ENCODE measurements at regions not wholly inside any gene's neighbourhood (a gene's known extent, or its start where the extent isn't known, plus 50 kb on each side); places are given as distances from the start of the nearest gene placed in this dataset.

DNA sequence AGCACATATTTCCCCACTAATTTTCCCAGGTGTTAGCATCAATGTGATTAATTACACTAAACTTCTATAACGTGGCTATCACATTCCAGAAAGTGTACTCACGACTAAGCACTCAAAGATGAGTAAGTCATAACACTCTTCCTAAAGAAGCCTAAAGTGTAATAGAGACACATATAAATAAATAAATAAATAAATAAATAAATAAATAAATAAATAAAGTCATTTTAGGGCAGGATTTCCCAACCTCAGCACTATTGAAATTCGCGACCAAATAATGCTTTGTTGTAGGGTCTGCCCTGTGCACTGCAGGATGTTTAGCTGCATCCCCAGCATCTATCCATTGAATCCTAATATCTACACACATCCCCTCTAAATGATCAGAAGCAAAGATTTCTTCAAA, 390.9 kb downstream of the CDH7 start:
- no peak for DNase-seq (ENCODE audit: low spot score)

DNA sequence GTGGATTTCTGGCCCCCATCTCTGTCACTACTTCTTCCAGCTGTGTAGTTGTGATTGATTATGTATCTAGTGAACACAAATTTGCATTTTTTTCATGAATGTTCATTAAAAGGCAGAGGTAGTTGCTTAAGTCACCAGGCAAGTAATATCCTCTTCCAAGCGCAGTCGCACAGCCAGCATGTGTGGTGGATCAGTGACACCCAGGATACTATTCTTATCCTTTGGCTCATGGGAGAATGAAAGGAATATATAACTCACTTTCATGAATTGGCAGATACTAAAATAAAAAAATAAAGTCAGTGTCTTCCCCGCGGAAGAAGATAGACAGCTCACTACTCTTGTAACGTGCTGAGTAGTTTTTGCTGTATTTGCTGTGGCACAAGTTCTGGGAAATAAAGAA, 387.8 kb downstream of the CDH7 start:
- no peak for DNase-seq (ENCODE audit: low spot score)

DNA sequence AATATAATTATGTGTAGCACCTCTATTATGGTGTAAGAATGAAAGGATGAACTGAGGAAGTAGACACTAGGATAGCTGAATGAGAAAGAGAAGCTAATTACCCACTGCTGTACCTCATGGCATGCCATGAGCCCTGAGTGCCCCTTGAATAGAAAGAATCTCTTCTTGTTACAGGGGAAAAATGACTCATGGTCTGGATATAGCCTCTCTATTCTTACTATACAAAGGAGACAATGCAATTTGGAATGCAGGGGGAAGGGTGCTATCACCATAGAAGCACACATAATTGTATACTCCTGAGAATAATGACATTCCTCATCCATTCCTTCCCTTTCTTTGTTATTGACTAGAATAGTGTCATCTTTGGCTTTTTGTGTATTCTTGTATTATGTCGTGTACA, 385.2 kb downstream of the CDH7 start:
- no peak for DNase-seq (ENCODE audit: low spot score)

DNA sequence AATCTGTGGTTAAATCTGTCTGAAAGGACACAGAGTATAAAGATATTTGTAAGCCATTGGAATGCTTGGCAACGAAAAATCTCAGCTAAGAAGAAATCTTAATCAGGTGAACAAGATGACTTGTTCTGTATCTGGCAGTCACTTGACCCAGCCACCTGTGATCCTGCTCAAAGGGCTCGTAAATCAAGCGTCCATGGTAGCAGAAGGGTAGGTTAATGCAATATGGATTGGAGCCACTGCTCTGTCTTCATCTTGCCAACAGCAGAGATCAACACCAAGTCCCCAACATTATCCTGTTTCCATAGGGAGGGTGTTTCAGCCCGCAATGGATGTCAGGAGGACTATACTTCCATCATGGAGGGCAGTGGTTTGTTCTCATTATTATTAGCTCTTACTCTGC, 378.4 kb downstream of the CDH7 start:
- DNase-seq (ENCODE audit: low spot score): no peak

DNA sequence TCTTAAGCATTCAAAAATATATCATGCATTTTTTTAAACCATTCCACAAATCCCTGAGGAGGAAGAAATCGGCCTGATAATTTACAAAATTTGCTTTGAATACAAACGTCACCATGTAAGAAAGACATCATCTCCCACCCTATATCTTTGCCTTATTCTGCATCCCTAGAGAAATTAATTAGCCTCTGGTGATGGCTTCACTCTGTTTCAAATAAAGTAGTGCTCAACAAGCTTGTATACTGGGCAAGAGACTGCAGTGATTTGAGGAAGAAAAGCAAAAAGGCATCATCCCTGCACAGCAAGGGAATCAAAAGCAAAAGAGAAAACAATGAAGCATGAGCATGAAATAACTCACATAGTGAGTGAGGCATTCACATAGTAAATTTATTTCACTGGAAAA, 375.5 kb downstream of the CDH7 start:
- DNase-seq (ENCODE audit: low spot score): no peak

DNA sequence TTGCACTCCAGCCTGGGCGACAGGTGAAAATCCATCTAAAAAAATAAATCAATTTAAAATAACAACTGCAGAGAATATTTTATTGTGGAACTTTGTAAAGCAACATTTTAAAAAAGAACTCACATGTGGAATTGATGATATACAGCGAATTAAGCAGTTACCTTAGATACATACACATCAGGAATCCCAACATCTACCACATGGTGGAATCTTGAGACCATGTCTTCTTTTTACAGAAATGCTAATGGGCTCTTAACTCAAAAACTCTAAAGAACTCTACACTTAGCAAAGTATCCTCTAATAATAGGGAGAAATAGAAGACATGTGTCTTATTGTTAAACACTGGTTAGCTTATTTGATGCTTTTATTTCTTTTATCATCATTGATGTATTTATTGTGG, 373.6 kb downstream of the CDH7 start:
- DNase-seq (ENCODE audit: low spot score): no peak

DNA sequence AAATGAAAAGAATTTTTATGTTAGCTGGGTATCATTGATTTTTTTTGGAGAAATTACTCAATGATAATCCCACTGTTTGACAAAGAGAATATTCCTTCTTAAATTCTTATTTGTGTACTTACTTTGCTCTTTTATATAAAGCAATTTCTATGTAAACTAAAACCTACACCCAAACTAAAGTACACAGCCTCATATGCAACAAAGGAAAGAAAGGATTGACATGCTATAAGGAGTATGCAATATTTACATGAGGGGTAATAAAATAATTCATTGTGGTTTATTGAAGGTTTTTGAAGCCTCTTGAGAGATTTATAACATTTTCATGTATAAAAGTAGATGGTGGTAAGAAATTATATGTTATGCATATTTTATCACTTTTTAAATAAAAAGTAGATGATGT, 368.5 kb downstream of the CDH7 start:
- no peak for DNase-seq (ENCODE audit: low spot score)

DNA sequence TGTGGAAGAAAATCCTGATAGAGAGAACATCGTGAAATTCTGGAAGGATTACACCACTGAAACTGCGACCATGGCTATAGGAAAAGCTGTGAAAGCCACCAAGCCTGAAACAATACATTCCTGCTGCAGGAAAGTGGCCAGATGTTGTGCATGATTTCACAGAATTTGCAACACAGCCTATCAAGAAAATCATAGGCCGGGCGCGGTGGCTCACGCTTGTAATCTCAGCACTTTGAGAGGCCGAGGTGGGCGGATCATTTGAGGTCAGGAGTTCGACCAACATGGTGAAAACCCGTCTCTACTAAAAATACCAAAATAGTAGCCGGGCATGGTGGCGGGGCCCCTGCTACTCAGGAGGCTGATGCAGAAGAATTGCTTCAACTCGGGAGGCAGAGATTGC, 360.2 kb downstream of the CDH7 start:
- no peak for DNase-seq (ENCODE audit: low spot score)

DNA sequence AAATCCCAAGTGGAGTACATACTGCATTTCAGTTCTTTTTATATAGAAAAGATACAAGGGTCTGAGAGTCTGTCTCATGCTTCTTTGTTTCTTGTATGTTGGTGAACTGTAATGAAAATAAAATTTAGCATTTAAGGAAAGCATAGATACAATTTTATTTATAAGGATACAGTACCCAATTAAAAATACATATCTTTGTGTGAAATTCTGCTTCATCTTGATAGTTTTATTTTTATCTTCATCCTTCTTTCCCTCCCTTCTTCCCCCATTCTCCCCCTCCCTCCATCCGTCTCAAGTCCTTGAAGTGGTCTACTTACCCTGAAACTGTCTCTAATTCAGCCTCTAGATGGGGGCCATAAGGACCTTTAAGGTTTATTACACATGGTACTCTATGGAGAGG, 359.8 kb downstream of the CDH7 start:
- DNase-seq (ENCODE audit: low spot score): no peak

DNA sequence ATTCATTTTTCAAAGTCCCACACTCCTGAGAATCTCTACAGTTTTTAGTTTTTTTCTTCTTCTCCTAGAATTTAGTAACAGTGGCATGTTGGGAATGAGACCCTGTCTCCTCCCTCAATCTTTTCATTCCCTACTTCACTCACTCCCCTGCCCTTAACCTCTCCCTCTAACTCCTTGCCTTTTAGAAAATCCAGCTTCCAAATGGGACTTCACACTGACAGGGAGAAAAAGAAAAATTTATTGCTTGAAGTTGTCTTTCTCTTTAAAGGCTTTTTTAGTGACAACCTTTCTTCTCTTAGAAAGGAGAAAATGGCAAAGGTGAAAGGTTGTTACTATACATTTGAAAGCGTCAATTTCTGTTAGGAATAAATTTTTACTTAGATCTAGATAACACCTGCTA, 359.2 kb downstream of the CDH7 start:
- DNase-seq (ENCODE audit: low spot score): no peak

DNA sequence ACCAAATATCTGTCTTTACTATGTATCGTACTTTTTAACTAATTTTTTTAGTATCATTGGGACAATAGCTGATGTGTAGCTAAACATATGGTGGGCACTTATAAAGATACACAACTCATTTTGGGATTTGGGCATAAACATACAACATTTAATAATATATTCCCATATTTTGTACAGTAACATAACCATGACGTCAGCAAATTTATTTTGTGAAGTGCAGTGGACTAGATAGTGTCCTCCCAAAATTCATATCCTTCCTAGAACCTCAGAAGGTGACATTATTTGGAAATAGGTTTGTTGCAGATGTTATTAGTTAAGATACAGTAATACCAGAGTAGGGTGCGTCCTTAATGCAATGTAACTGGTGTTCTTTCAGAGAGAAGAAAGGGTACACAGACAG, 356.7 kb downstream of the CDH7 start:
- DNase-seq (ENCODE audit: low spot score): no peak

DNA sequence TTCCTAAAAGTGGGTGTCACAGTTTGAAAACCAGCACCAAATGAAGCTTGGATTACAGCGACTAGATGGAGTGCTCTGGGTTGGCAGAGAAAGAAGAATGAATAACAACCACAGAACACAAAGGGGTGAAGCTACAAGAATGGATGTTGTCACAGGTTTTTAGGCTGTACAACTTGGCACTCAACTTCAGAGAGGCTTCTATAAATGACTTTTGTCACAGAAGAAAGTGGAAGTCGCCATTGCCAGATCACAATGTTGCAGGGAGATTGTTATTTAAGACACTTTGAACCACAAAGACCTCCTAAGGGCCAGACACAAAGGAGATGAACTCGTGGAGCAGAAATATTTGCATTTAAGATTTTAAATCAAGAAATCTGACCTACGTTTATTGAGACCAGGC, 354.2 kb downstream of the CDH7 start:
- DNase-seq (ENCODE audit: low spot score): no peak

DNA sequence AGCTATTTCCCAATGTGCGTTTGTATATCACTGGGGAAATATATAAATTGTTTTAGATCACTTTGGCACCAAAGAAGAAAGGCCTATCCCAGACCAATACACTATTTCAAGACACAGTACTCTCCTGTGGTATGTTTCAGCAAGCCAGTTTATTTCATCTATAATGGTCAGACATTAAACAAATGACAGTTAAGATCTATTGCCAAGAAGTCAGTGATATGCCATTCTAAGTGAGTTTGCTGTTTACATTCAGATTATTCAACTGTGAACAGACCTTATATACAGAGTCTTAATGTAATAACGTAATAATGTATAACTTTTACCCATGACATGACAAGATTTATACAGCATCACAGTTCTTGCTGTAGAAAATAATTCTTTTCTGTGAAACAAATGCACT, 352.7 kb downstream of the CDH7 start:
- DNase-seq (ENCODE audit: low spot score): no peak

DNA sequence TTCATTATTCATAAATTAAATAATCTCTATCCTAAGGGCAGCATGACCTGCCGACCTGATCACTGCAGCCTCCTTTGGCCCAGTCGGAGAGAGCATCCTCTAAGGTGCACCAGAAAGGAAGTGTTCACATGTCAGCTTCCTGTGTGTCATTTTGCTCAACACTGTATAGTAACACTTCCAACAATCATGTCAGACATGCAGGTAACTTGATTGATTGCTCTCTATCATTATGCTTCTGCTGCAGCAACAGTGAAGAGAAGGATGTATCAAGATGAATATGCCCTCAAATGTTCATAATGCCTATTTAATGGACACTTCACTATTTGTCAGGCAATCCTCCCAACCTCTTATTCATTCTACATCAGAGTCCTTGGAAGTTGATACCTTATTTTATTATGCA, 332.3 kb downstream of the CDH7 start:
- DNase-seq (ENCODE audit: low spot score): no peak

DNA sequence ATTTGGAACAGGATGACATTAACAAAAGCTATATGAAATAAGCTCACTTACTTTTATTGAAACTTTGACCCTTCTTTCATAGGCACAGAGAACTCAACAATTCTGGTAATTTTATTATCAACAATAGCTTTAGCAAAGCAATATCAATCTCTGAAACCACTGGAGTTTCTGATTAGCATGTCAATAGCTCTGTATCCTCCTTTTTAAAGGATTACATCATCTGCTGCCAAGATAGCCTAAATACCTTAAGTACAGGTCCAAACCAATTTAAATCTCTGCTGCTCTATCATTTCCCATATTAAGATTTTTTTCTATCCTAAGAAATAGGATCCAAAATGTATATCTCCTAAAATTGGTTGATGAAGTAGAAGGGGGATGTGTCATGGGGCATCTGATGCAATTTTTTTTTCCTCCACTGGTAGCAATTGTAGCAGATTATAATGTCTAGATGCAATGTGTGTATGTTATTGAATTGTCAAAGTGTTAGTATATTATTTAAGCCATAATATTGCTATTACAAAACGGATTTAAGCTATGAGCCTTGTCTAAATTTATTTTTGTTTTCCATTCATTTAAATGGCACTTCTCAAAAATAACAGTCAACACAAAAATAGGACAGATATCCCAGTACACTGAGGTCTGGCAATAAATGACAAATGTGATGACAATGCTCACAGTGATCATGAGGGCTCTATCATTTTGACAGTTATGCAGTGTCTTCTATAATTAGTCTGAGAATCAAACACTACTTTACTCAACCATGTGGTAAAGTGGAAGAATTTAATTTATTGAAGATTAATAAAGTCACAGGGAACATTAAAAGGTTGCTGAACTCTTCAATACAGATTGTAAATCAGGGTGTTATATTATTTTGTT, 328.4 kb downstream of the CDH7 start:
- no peak for DNase-seq (ENCODE audit: low spot score)

DNA sequence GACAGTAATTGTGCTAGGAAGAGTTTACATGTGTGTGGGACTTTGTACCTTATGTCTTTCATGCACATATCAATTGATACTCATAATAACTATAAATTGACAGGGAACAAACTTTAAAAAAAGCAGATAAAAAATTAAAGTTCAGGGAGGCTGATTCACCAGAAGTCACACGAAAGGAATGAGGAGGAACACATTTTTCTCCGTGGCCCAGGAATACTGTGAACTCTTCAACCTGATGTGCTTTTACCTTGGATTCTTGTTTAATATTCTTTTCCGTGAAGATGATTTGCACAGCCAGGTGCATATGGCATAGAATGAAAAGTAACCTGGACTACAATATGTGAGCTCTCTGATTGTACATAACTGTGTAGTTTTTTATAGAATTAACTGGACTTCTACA, 326.3 kb downstream of the CDH7 start:
- no peak for DNase-seq (ENCODE audit: low spot score)

DNA sequence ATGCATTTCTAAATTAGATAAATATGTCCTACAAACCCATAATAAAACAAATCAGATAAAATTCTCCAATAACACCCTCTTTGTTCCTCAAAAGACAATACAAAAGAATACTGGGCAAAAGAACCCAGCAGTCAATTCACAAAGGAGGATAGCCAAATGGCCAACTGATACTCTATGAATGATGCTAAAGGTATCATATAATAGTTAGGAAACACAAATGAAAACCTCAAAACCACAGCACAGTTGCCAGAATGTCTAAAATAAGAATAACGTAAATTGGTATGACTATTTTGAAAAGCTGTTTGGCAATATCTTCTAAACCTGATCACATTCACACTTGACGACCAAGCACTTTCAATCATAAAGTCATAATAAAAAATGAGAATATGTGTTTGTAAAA, 315.4 kb downstream of the CDH7 start:
- no peak for DNase-seq (ENCODE audit: low spot score)

DNA sequence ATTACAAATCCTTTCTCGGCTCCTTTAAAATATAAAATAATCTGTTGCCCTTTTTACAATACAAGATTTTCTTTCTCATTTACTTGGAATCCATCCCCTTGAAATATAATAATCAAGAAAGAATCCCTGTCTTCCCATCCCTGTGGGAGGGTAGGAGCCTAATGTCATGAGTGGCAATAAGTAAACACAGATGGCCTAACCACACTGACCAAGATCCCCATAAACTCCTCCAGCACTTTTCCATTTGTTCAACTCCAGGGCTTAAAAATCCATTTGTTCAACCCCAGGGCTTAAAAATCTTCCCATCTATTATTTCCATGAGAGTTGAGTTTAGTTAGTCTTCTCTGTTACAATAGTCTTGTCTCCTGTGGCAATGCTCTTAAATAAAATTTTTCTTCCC, 297.6 kb downstream of the CDH7 start:
- DNase-seq (ENCODE audit: low spot score): no peak

DNA sequence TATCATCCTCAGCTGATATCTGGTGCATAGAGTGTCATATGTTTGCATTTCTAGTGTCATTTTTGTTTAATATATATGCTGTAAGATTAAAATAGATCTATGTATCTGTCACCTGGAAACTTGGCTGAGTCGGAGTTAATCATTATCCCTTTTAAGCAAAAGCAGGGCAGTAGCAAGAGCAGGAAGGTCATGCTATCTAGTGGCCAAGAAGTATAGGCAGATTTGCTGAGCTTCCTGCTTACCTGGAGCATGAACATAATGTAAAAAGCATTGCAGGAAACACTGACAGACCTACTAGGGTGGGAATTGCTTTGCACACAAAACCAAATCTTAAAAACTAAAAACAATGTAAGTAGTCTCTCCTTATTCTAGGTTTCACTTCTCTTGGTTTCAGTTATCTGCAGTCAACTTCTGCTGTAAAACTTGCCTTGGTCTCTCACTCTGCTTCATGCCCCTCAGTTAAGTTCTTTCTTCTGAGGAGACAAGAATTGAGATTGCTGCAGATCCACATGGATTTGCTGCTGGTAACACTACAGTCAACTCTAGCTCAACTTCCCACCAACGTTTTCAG, 295.3 kb downstream of the CDH7 start:
- DNase-seq (ENCODE audit: low spot score): no peak

DNA sequence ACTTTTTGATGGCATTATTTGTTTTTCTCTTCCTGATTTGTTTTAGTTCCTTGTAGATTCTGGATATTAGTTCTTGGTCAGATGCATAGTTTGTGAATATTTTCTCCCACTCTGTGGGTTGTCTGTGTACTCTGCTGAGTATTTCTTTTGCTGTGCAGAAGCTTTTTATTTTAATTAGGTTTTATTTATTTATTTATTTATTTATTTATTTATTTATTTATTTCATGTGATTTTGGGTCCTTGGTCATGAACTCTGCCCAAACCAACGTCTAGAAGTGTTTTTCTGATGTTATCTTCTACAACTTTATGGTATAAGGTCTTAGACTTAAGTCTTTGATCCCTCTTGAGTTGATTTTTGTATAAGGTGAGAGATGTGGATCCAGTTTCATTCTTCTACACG, 292.2 kb downstream of the CDH7 start:
- no peak for DNase-seq (ENCODE audit: low spot score)

DNA sequence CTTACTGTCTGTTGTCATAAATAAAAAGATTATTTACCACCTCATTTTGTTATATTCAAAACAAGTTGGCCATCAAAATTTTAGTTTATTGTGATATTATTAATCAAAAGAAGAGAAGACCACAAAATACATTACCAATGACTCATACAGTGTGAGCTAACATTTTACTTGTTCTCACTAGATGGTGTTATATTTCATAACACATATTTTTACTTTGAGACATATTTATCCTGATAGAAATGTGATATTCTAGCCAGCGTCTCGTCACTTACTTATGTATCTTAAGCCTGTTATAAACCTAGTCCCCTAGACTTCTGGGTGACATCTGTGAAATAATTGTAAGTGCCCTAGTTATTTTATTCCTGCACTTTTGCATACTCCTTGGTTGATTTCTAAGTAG, 263.2 kb downstream of the CDH7 start:
- DNase-seq (ENCODE audit: low spot score): no peak

DNA sequence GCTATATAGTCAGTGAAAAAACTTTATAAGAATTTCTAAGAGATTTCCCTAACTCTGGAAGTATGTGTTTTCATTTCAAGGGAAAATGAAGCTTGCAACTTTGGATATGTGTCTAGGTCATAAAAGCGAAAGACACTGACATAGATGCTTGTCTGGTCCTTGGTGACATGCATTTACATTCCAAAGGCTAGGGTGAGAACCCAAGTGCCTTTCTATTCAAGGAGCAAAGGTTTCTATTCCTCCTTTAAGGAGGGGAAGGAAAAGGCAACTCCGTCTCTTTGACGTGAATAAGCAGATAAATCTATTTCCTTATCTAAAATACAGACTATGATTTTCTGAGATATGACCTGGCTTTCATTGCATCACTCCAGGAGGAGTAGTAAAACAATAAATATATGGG, 261.1 kb downstream of the CDH7 start:
- DNase-seq (ENCODE audit: low spot score): no peak

DNA sequence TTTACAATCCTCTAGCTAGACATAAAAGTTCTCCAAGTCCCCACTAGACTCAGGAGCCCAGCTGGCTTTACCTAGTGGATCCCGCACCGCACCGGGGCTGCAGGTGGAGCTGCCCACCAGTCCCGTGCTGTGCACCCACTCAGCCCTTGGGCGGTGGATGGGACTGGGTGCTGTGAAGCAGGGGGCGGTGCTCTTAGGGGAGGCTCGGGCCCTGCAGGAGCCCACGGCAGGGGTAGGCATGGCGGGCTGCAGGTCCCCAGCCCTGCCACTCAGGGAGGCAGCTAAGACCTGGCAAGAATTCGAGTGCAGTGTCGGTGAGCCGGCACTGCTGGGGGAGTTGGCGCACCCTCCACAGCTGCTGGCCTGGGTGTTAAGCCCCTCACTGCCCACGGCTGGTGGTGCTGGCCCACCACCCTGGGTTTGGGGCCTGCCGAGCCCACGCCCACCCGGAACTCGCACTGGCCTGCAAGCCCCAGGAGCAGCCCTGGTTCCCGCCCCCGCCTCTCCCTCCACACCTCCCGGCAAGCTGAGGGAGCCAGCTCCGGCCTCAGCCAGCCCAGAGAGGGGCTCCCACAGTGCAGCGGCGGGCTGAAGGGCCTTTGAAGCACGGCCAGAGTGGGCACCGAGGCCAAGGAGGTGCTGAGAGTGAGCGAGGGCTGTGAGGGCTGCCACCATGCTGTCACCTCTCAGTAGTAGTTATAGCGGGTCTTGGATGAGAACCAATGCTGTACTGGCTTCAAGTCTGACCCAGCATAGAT, 255.2 kb downstream of the CDH7 start:
- no peak for DNase-seq (ENCODE audit: low spot score)

Measured in A172 (cell line).